NB4 (cell line): ENCODE measurements at regions not wholly inside any gene's neighbourhood (a gene's known extent, or its start where the extent isn't known, plus 50 kb on each side); places are given as distances from the start of the nearest gene placed in this dataset.

Experiments
- POLR2A ChIP-seq: IDR thresholded peaks from 2 replicates; pipeline ENCODE4 v1.6.1; 2011; ENCODE audit warnings: mild to moderate bottlenecking; ENCODE audit not compliant: insufficient read length; ENCODE audit errors: extremely low read depth
- TF ChIP-seq, protein P1 (sequence below): IDR thresholded peaks from one replicate; pipeline ENCODE4 v1.5.1; 2012; ENCODE audit warnings: low read depth, low read length

- TF ChIP-seq, protein P1, sequence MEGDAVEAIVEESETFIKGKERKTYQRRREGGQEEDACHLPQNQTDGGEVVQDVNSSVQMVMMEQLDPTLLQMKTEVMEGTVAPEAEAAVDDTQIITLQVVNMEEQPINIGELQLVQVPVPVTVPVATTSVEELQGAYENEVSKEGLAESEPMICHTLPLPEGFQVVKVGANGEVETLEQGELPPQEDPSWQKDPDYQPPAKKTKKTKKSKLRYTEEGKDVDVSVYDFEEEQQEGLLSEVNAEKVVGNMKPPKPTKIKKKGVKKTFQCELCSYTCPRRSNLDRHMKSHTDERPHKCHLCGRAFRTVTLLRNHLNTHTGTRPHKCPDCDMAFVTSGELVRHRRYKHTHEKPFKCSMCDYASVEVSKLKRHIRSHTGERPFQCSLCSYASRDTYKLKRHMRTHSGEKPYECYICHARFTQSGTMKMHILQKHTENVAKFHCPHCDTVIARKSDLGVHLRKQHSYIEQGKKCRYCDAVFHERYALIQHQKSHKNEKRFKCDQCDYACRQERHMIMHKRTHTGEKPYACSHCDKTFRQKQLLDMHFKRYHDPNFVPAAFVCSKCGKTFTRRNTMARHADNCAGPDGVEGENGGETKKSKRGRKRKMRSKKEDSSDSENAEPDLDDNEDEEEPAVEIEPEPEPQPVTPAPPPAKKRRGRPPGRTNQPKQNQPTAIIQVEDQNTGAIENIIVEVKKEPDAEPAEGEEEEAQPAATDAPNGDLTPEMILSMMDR, result no peak
- TF ChIP-seq POLR2A, result no peak
These were observed 171.7 kb downstream of the PAPSS1 start for GRCh38 chr4:107548211-107548905.
